Lung microvascular endothelial cell (primary cell): ENCODE measurements at regions not wholly inside any gene's neighbourhood (a gene's known extent, or its start where the extent isn't known, plus 50 kb on each side); places are given as distances from the start of the nearest gene placed in this dataset.

ENCODE experiments used
- DNase-seq, 2 donors: peaks; one replicate each; pipeline versions ENCODE4 v3.0.0 to v3.0.0-alpha.2; 2010; ENCODE audit warnings: low read depth in 2 of 2

DNA sequence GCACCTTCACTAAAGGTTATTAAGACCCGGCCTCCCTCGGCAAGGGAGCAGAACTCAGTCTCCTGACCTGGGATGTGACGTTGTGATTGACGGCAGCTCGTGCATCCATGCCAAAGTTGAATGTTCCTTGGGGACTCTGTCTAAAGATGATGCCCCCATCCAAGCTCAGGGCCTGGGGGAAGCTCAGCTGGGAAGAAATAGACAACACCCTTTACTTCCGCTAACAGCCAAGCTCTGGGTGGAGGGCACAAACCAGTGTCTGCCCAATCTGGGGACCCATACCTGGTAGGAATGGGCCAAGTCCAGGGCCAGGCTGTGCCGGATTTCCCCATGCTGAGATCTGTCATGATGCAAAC lies 95.4 kb downstream of the RMI2 start:
- no peak for DNase-seq

DNA sequence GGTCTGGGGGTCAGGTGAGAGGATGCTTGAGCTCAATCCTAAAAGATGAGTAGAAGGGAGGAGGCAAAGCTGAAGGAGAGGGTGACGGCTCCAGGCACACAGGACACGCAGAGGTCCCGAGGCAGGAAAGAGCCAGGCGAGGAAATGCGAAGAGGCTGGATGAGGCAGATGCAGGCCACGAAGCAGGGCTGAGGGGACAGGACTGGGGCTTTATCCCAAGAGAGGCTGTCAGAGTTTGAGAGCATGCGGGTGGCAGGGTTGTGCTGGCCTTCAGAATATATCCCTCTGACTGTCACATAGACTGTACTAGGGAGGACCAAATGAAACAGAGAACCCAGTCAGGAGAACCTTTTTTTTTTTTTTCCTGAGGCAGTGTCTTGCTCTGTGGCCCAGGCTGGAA lies 100.2 kb downstream of the RMI2 start:
- no peak for DNase-seq

DNA sequence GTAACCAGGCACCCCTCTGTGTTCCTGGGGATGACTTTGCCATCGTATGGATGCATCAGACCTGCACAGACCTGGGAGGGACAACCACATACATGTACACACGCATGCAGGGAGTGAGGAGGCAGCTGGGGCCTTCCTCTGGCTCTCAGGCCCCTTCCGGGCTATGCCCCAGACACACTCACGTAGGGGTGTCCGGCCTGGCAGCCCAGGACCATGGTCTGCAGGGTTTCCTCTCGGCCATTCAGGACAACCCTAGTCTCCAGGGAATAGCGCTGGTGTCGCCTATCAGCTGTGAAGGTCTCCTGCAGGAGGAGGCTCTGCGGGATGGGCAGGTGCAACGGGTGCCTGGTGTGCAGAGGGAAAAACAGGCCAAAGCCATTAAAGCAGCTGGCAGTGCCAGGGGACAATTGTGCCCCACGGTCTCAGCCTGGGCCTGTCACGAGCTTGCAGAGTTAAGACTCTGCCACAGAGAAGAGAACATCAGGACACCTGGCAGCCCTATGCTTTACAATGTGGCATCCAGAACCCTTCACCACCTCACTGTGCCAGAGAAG lies 101.4 kb downstream of the RMI2 start:
- DNase-seq: no peak

DNA sequence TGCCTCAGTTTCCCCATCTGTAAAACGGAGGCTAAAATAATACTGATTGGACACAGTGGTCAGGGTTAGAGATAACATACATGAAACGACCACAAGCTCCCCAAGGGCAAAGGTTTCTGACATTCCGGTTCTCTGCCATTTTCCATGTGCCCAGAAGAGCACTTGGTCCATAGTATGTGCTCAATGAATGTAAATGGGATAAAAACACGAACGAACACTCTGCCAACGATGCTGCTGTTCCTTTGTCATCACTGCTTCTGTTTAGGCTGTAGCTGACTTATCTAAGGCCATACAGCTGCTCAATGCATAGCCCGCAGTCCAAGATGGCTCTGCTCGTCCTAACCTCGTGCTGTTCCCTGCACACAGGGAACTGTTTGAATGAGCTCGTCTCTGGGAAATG lies 102.0 kb downstream of the RMI2 start:
- DNase-seq: no peak

DNA sequence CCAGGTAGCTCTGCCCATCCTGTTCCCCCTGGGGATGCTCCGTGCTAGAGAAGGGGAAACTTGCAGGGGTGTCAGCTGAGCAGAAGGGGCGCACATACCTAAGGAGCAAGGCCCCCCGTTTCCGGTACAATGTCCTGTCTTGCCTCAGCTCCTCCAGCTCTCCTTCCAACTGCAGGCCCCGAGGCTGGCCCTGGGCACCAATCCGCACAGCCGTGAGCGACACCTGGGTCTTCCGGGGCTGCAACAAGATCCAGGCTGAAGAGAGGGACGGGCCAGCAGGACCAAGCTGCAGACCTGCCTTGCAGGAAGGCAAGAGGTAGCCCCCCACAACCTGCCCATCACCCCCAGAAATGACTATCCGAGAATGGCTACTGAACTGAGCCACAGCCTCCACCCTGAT lies 102.6 kb downstream of the RMI2 start:
- no peak for DNase-seq

DNA sequence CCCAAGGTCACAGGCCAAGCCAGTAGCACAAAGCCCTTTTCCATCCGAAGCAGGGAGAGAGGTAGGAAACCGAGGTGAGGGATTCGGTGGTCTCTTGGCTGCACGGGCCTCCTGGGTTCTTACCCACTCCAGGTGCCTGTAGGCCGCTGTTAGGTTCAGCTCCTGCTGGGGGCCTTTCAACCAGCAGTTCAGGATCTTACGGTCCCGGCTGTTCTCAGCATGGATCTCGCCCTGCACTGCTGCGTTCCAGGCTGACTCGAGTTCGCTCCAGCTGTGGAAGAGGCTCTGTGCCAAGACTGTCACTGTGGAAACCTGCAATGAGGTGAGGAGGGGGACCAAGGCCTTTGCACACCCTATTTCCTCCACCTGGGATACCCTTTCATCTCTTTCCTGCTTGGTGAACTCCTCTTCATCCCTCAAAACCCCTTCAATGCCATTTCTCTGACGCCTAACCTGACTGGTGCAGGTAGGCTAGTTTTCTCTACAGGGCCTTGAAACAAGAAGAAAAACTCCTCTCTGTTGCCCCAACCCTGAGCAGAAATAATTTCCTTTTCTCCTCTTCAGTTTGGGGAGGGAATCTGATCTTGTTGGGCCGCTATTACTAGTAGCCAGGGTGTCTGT lies 103.6 kb downstream of the RMI2 start:
- DNase-seq: no peak

DNA sequence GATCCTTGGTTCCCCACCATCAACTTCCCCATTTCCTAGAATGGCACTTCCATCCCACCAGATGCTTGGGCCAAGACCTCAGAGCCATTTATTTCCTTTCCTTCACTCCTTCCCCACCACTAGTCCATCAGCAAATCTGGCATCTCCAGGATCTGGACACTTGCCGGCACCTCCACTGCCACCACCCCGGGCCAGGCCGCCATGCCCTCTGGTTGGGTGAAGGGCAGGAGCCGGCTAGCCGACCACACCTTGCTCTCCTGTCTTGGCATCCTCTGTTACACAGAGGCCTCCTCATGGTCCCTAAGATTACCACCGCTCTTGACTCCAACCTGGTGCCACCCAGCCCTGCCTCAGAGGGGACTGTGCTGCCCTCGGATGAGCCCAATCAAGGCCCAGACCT lies 104.5 kb downstream of the RMI2 start:
- no peak for DNase-seq

DNA sequence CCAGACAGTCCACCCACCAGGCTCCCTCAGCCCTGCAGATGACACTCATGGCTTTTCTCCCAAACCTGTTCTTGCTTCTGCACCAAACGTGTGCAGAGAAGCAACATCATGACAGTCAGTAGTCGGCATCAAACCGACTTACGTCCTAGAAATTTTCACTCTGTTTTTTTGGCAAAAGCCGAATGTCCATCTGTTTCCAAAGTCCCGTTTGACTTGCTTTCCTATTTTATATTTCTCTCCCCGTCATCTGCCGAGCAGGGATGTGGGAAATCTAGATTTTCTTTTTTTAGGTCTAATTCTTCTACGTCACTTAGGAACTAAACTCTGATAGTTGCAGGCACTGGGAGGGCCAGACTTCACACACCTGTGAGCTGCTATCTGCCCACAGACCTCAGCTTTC lies 104.9 kb downstream of the RMI2 start:
- DNase-seq: no peak

DNA sequence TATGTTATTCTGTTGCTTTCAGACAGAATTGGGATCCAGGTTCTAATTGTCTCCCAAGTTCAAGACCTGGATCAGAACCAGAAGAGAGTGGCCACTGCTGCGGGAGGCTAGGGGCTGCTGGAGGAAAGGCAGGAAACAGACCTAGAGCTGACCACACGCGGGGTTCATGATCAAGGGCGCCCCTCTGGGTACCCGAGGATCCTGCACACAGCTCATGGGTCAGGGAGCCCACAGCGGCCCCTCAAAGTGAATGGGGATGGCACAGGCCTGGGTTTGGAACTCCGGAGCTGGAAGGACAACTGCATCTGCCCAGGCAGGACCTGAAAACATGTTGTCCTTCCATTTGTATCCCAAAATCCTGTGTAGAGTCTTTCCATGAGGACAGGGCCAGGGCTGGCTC lies 107.0 kb downstream of the RMI2 start:
- DNase-seq: no peak

DNA sequence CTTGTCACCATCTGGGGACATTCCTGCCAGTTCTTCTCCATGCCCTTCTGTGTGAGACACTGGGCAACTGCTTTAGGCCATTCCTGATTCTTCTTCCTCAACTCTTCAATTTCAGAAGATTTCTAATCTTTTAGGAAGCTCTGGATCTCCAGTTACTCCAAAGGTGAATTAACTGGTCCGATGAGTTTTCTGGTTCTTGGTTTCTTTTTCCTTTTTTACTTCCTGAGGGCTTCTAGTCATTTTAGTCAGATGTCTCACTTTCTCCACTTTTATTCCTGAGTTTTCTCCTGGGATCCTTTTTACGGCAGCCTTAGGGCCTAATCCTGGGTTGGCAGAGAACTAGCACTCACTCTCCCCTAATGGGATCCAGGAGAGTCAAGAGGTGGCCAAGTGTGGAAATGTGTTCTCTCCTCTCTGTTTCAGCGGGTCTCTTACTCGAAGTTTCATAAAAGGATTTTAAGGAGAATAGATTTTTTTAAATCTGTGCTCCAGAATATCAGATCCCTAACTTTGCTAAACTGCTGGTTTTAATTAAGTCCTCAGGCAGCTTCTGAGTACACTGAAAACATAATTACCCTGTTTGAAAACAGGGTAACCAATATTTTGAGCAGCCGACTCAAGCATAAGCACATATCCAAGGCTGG lies 107.6 kb downstream of the RMI2 start:
- no peak for DNase-seq

DNA sequence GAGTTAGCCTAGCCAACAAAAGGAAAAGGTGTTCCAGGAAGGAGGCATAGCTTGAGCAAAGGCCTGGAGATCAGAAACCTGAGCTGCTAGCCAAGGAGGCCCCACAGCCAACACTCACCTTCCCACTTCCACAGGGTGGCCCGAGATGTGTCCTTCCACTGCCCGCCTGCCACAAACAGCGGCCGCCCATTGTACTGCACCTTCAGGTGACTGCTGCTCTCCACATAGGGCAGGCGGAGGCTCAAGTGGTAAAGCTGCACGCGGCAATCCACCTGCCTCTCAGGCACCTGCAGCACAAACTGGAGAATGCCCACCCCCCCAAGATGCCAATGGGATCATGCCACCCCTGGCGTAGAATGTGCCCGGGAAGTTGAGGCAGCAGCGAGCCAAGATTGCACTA lies 111.5 kb downstream of the RMI2 start:
- no peak for DNase-seq

DNA sequence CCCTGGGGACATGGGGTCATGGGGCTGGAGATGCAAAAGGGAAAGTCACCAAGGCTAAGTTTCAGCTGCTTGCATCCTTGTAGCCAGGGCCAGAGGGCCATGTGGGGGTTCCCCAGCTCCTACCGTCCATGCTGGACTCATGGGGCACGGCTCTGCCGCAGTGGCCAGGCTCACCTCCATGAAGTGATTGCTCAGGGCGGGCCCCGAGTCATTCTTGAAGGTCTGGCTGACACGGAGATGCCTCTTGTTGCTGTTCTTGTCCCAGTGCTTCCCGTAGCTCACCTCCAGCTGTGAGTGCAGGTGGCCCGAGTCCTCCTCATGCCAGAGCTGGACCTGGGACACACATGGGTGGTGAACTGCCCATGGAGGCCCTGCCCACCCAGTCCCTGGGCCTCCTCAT lies 114.5 kb downstream of the RMI2 start:
- no peak for DNase-seq

DNA sequence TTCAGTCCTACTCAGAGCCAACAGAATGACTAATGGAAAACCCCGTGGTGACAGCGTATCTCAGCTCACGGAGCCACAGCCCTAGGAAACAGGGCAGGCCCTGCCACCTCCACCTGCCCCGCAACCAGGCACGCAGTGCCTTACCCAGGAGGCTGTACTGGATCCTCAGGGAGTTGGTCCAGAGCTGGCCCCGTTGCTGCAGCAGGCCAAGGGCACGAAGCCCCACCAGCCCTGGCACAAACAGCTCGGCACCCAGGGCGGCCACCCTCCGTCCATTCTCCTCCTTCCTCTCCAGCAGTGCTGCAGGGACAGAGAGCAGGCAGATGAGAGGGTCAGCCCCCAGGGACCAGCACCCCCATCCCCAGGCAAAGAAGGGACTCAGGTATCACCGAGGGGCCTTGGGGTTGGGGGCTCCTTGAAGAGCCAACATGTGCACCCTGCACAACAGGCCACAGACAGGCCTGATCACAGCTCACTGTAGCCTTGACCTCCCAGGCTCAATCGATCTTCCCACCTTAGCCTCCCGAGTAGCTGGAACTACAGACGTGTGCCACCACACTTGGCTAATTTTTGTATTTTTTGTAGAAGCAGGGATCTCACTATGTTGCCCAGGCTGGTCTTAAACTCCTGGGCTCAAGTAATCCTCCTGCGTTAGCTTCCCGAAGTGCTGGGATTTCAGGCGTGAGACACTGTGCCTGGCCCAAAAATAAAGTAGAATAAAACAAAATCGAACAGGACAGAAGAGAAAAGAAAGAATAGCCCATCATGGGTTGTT lies 115.7 kb downstream of the RMI2 start:
- no peak for DNase-seq

DNA sequence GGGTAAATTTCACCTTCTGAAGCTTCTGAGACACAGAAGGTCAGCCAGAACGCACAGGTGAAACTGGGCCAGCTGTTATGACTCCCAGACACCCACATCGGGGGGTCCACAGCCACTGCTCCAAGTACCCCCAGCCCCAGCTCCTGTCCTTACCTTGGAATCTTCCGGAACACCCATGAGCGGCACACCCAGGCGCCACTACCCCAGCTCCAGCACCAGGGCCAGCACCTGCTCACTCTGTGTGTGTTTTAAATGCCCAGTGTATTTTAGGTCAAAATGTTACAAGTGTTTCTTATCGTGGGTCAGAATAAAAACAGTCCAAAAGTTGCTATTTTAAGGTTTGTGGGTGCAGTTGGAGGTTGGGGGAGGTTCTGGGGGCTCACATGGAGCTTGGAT lies 116.3 kb downstream of the RMI2 start:
- no peak for DNase-seq

DNA sequence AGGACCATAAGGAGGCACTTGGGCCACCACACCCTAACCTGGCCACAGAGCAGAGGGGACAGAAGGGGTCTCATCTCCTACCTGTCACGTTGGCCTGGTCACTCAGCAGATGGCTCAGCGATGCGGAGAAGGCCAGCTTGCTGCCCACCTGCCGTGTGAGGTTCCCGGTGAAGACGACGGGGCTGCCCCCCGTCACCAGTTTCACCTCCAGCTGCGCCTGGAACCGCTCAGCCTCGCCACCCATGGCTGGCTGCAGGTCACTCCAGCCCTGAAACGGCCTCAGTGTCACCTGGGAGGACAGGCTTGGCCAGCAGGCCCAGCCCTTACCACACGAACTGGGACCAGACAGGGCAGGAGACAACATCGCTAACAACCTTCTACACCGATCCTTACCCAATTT lies 116.8 kb downstream of the RMI2 start:
- DNase-seq: no peak

DNA sequence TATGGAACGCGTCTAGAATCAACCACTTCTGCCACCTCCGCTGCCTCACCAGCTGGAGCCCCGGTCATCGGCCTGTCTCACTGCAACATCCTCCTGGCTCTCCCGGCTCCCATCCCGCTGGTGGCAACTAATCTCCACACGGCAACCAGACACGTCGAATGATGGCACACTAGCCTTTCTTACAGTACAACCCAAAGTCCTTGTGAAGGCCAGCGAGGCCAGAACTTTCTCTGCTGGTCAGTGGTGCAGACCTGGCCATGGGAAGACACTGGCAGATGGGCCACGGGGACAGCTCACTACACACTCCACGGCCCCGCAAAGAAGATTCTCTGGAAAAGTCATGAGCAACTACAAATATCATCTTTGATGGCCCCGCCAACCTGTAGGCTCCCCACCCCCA lies 117.6 kb downstream of the RMI2 start:
- DNase-seq: no peak

DNA sequence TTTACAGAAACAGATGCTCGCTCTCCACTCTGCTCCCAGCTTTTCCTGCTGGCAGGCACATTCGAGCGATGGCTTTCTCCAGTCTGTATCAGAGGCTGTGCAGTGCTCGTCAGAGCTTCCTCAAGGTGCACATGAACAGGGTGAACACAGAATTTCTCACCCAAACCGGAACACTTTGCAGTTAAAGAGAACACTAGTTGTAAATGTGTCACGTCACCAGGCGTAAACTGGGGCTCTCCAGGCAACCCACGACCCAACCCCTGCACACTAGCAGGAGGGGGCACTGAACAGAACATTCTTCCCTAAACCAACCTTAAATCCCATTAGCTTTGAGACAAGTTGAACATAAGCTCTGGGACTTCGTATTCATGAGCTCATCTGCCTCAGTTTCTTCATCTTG lies 119.0 kb downstream of the RMI2 start:
- DNase-seq: no peak

DNA sequence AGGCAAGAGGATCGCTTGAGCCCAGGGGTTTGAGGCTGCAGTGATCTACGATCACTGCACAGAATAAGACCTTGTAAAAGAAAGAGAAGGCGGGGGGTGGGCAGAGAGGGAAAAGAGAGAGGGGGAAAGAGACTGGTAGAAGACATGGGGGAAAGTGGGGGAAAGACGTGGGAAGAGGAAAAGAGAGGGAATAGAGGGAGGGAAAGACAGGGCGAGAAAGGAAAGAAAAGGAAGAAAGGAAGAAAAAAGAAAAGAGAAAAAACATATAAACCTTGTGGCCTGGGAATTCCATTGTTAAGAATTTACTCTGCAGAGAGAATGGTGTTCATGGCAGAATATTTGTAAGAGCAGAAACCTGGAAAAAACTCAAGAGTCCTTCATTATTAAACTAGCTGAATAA lies 120.4 kb downstream of the RMI2 start:
- DNase-seq: no peak

DNA sequence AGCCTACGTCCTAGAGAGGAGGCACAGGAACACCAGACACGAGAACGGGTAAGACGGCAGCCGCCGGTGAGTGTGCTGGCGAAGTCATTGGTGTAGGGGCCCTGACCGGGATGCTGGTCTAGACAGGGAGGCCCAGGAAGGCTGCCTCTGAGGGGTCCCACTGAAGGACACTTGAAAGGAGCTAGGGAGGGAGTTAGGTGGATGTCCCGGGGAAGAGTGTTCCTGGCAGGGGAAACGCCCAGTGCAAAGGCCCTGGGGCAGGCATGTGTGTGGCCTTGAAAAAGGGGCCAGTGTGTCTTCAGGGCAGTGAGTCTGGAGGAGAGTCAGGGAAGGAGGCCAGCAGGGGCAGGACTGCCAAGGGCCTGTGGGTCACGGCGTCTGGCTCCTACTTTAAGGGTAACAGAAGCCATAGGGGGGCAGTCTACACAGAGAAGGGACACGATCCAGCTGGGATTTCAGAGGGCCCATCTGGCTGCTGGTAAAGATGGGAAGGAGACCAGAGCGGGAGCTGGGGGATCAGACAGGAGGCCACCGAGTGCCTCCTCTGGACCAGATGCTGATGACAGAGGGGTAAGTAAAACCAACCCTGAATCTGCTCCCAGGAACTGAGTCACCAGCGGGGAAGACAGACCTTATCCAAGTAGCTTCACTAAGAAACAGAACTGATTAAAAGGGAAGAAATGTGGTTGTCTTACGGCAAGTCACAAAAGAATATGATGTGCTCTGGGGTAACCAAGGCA lies 115.9 kb downstream of the LITAF start:
- no peak for DNase-seq

DNA sequence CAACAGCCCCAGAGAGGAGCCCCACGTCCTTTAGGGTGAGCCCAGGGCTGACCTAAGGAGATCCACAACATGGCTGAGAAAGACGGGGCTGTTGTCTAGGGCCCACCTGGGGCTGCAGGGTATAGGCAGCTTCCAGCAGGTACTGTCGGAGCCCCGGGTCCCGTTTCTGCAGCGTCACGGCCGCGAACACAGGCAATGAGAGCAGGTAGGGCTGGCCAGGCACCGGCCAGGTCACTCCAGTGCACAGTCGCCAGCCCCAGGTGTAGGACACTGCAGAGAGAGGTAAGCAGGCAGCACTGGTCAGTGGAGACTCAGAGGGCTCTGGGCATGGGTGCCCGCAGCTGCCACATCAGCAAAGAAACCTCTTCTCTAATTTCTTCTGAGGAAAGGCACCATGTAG lies 115.2 kb downstream of the LITAF start:
- no peak for DNase-seq

DNA sequence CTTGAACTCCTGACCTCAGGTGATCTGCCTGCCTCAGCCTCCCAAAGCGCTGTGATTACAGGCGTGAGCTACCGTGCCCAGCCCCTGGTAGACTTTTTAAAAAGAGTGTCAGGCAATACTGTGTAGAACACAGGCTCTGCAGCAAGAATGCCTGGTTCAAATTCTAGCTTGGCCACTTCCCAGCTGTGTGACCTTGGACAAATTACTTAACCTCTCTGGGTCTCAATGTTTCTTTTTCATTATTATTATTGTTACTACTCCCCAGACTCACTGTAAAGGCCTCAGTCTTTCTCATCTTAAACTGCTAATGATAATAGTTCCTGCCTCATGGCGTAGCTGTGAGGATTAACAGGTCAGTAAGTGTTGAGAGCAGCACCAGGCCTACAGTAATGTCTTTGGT lies 114.3 kb downstream of the LITAF start:
- no peak for DNase-seq

DNA sequence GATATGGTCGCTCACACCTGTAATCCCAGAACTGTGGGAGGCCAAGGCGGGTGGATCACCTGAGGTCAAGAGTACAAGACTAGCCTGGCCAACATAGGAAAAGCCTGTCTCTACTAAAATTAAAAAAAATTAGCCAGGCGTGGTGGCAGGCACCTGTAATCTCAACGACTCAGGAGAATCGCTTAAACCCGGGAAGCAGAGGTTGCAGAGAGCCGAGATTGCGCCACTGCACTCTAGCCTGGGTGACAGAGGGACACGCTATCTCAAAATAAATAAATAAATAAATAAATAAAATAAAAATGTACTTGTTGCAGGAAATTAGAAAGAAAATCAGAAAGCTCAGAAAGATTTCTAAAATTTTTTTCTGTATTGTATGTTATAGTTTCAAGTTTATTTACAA lies 113.9 kb downstream of the LITAF start:
- DNase-seq: no peak
